ENCODE measurements at regions not wholly inside any gene's neighbourhood (a gene's known extent, or its start where the extent isn't known, plus 50 kb on each side); places are given as distances from the start of the nearest gene placed in this dataset.

GRCh38 chr4:147054228-147054872 lies 108.7 kb upstream of the TTC29 start:
- H3K4me2 ChIP-seq (ENCODE audit: low read depth, low read length, poor library complexity, severe bottlenecking): no peak overlapping the region
- H3K9me2 ChIP-seq (replicated peaks; ENCODE audit: insufficient read depth, low read length): no peaks in the 10 kb centered on the region
- H4K20me1 ChIP-seq (ENCODE audit: low read depth, low read length): no peaks in the 10 kb centered on the region
- no peaks in the 10 kb centered on the region for H3K27me3 ChIP-seq (ENCODE audit: low read length)
- no peak overlapping the region for H2AFZ ChIP-seq (ENCODE audit: low read depth, low read length, severe bottlenecking)
- H3K4me3 ChIP-seq (ENCODE audit: insufficient read depth, low read length, poor library complexity, severe bottlenecking): no peak overlapping the region
- no peaks in the 10 kb centered on the region for H3K79me2 ChIP-seq (ENCODE audit: insufficient read depth, low read length)
- no peak overlapping the region for H3K27ac ChIP-seq (ENCODE audit: low read depth, low read length)
- H3K9ac ChIP-seq (ENCODE audit: low read length): no peak overlapping the region
- no peaks in the 10 kb centered on the region for H3F3A ChIP-seq (ENCODE audit: insufficient read depth)
- no peaks in the 10 kb centered on the region for H3K36me3 ChIP-seq (ENCODE audit: low read length)
- H3K9me3 ChIP-seq (ENCODE audit: insufficient read depth, low read length): no peaks in the 10 kb centered on the region
- TF ChIP-seq CTCF (IDR thresholded peaks at IDR 0.05; ENCODE audit: insufficient read depth, low read length, poor library complexity, severe bottlenecking) (no peak), EZH2phosphoT487 (conservative IDR thresholded peaks at IDR 0.05; ENCODE audit: low read length) (no peak)

DNA sequence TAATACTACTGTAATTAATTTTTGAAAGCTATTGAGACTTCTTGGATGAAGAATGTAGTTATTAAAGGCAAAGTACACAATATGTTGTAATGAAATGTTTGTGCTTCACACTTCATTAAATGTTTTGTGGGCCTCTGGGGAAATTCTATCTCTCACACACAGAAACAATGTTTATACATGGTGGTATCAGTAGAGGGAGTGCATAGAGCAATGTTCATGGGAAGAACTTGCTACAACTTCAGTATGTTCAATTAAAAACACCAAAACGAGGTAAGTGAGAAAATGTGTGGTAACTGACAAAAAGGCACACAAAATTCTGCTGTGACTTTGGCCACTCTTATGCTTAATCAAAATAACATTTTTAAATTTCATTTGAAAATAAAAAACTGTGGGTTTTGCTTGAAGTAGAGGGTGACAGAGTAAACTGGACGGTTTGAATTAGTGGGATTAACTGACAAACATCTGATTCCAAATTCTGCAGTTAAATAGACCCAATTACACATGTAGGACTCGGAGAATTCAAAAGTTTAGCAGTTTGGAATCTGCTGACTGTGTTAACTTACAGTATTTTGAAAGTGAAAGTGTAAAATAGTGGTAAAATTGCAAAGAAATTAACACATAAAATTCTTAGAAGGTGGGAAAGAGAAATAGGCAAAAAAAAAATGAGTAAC lies 111.4 kb upstream of the TTC29 start:
- H3K27me3 ChIP-seq (ENCODE audit: low read length): no peaks in the 10 kb centered on the region
- no peaks in the 10 kb centered on the region for H3F3A ChIP-seq (ENCODE audit: insufficient read depth)
- H3K9me2 ChIP-seq (replicated peaks; ENCODE audit: insufficient read depth, low read length): no peaks in the 10 kb centered on the region
- no peaks in the 10 kb centered on the region for H3K36me3 ChIP-seq (ENCODE audit: low read length)
- H3K9me3 ChIP-seq (ENCODE audit: insufficient read depth, low read length): no peaks in the 10 kb centered on the region
- H3K27ac ChIP-seq (ENCODE audit: low read depth, low read length): no peak overlapping the region
- TF ChIP-seq EZH2phosphoT487 (conservative IDR thresholded peaks at IDR 0.05; ENCODE audit: low read length) (no peak), CTCF (IDR thresholded peaks at IDR 0.05; ENCODE audit: insufficient read depth, low read length, poor library complexity, severe bottlenecking) (no peak)
- H3K4me3 ChIP-seq (ENCODE audit: insufficient read depth, low read length, poor library complexity, severe bottlenecking): peak overlapping the region; percentile 33
- peak overlapping the region; percentile 30 for H3K9ac ChIP-seq (ENCODE audit: low read length)
- no peaks in the 10 kb centered on the region for H3K79me2 ChIP-seq (ENCODE audit: insufficient read depth, low read length)
- H2AFZ ChIP-seq (ENCODE audit: low read depth, low read length, severe bottlenecking): peak overlapping the region; percentile 60
- H3K4me2 ChIP-seq (ENCODE audit: low read depth, low read length, poor library complexity, severe bottlenecking): peak overlapping the region; percentile 71
- no peaks in the 10 kb centered on the region for H4K20me1 ChIP-seq (ENCODE audit: low read depth, low read length)

DNA sequence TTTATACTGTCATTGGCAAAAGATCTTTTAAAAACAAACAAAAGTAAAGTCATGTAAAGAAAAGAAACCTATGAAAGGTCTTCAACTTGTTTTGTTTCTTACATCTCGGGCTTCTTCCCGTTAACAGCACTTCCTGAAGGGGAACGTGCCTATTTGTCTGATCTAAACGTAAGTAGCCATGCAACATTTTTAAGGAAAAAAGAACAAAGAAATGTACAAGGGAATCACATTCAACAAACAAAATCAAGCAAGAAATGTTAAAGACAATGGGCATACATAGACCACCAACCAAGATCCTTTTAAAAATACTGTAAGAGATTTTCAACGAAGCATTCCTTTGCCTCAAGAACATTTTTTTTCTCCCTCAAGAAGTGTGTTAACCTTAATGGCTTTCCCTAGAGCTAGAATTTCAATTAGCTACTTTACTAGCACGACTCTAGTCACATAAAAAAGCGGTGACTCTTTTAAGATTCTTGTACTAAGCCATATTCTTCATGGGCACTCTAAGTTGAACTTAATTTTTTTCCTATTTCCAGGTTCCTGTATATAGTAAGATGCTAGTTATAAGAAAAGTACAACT lies 112.0 kb upstream of the TTC29 start:
- peak overlapping the region; percentile 71 for H3K4me2 ChIP-seq (ENCODE audit: low read depth, low read length, poor library complexity, severe bottlenecking)
- H3K9me3 ChIP-seq (ENCODE audit: insufficient read depth, low read length): no peaks in the 10 kb centered on the region
- TF ChIP-seq EZH2phosphoT487 (conservative IDR thresholded peaks at IDR 0.05; ENCODE audit: low read length) (no peak), CTCF (IDR thresholded peaks at IDR 0.05; ENCODE audit: insufficient read depth, low read length, poor library complexity, severe bottlenecking) (no peak)
- H3K79me2 ChIP-seq (ENCODE audit: insufficient read depth, low read length): no peaks in the 10 kb centered on the region
- H3K36me3 ChIP-seq (ENCODE audit: low read length): no peaks in the 10 kb centered on the region
- H3K9me2 ChIP-seq (replicated peaks; ENCODE audit: insufficient read depth, low read length): no peaks in the 10 kb centered on the region
- no peak overlapping the region for H3K27ac ChIP-seq (ENCODE audit: low read depth, low read length)
- no peaks in the 10 kb centered on the region for H3K27me3 ChIP-seq (ENCODE audit: low read length)
- no peaks in the 10 kb centered on the region for H3F3A ChIP-seq (ENCODE audit: insufficient read depth)
- H2AFZ ChIP-seq (ENCODE audit: low read depth, low read length, severe bottlenecking): peak overlapping the region; percentile 60
- H4K20me1 ChIP-seq (ENCODE audit: low read depth, low read length): no peaks in the 10 kb centered on the region
- peak overlapping the region; percentile 33 for H3K4me3 ChIP-seq (ENCODE audit: insufficient read depth, low read length, poor library complexity, severe bottlenecking)
- peak overlapping the region; percentile 30 for H3K9ac ChIP-seq (ENCODE audit: low read length)

Measured in SU-DHL-6 (cell line).